Activated CD4-positive, CD25-positive, alpha-beta regulatory T cell treated with anti-CD3 and anti-CD28 coated beads, Interleukin-2, amount 50 U/mL, for 72 hours (primary cell): ENCODE measurements at regions not wholly inside any gene's neighbourhood (a gene's known extent, or its start where the extent isn't known, plus 50 kb on each side); places are given as distances from the start of the nearest gene placed in this dataset.

Source experiments
- DNase-seq: peaks from one replicate; pipeline ENCODE4 v3.0.0; 2021

- DNase-seq = no peak
Measured at GRCh38 chr5:109467058-109467457, 57.3 kb upstream of the PJA2 start.
